ENCODE measurements at regions not wholly inside any gene's neighbourhood (a gene's known extent, or its start where the extent isn't known, plus 50 kb on each side); places are given as distances from the start of the nearest gene placed in this dataset.

DNA sequence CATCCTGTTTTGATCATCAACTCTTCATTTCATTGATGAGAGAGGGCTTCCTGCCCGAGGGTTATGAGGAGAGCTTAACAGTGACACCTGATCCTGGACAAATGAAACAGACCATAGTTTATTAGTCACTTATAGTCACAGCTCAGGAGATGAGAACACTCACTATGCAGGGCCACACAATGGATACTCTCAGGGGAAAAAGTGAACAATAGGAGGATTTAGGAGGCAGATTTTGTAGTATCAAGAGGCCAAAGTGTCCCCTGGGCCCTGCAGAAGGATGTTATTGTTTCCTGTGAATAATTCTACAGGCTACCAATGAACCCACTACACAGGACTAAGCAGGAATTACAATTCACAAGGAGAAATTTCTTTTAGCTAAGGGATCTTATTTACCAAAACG, 772.8 kb upstream of the MAN1A1 start:
- no peak overlapping the region for H2BK15ac ChIP-seq (ENCODE audit: low read depth, low read length)
- H4K91ac ChIP-seq (ENCODE audit: insufficient read length, low read depth, low read length): no peak overlapping the region
- H3K4me2 ChIP-seq (ENCODE audit: insufficient read depth, insufficient read length, low read length): no peak overlapping the region
- no peak for DNase-seq
- no peak overlapping the region for H2BK12ac ChIP-seq (ENCODE audit: insufficient read length, low read depth, low read length)
- no peak overlapping the region for H2AFZ ChIP-seq (ENCODE audit: low read length)
- no peak overlapping the region for H3K18ac ChIP-seq (ENCODE audit: insufficient read length, low read depth, low read length)
- H3K4ac ChIP-seq (ENCODE audit: low read depth, low read length): no peak overlapping the region
- H3T11ph ChIP-seq (ENCODE audit: low read length): no peak overlapping the region
- no peak overlapping the region for H3K23ac ChIP-seq (ENCODE audit: insufficient read length, low read depth, low read length)
- no peaks in the 10 kb centered on the region for H3K23me2 ChIP-seq (ENCODE audit: insufficient read length, low read depth, low read length, poor library complexity, severe bottlenecking)
- no peak overlapping the region for H3K14ac ChIP-seq (ENCODE audit: insufficient read depth, low read length)
- H2AK5ac ChIP-seq (ENCODE audit: insufficient read length, low read length): no peak overlapping the region
- H3K27ac ChIP-seq (ENCODE audit: insufficient read length, low read depth, low read length): no peak overlapping the region
- H3K79me1 ChIP-seq (ENCODE audit: insufficient read depth, low read depth, low read length, poor library complexity, severe bottlenecking): no peaks in the 10 kb centered on the region
- peaks cover 5 to 6% of the 10 kb centered on the region in 2 experiments for H3K4me1 Mint-ChIP-seq
- no peak overlapping the region for H2BK120ac ChIP-seq (ENCODE audit: low read depth, low read length, poor library complexity, severe bottlenecking)
- H3K4me1 ChIP-seq (ENCODE audit: insufficient read depth, low read length): no peaks in the 10 kb centered on the region
- no CpG with 5 or more reads among the region's 2 CpGs for WGBS (ENCODE audit: extremely low coverage, insufficient read length, low lambda C conversion rate)
- H3K79me2 ChIP-seq (ENCODE audit: insufficient read depth, low read length): no peaks in the 10 kb centered on the region
- H4K20me1 ChIP-seq (ENCODE audit: control insufficient read depth, insufficient read depth, insufficient read length): no peaks in the 10 kb centered on the region
- H3K4me3 Mint-ChIP-seq: no peak overlapping the region
- H4K5ac ChIP-seq (ENCODE audit: insufficient read length, low read depth, low read length): no peak overlapping the region
- H3K56ac ChIP-seq (ENCODE audit: insufficient read length, low read depth, low read length): no peak overlapping the region
- no peaks in the 10 kb centered on the region; the same call in 1 of the 2 replicates for H3K27me3 Mint-ChIP-seq (ENCODE audit: low read depth)
- H2BK20ac ChIP-seq (ENCODE audit: low read depth, low read length, poor library complexity, severe bottlenecking): no peak overlapping the region
- H3K9ac ChIP-seq (ENCODE audit: extremely low read depth, insufficient read length, low read length): no peak overlapping the region
- H4K8ac ChIP-seq (replicated peaks; ENCODE audit: insufficient read length, low read depth, low read length): no peak overlapping the region
- TF ChIP-seq, protein P1, sequence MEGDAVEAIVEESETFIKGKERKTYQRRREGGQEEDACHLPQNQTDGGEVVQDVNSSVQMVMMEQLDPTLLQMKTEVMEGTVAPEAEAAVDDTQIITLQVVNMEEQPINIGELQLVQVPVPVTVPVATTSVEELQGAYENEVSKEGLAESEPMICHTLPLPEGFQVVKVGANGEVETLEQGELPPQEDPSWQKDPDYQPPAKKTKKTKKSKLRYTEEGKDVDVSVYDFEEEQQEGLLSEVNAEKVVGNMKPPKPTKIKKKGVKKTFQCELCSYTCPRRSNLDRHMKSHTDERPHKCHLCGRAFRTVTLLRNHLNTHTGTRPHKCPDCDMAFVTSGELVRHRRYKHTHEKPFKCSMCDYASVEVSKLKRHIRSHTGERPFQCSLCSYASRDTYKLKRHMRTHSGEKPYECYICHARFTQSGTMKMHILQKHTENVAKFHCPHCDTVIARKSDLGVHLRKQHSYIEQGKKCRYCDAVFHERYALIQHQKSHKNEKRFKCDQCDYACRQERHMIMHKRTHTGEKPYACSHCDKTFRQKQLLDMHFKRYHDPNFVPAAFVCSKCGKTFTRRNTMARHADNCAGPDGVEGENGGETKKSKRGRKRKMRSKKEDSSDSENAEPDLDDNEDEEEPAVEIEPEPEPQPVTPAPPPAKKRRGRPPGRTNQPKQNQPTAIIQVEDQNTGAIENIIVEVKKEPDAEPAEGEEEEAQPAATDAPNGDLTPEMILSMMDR (conservative IDR thresholded peaks at IDR 0.05): no peak
- no peak overlapping the region for H2BK5ac ChIP-seq (ENCODE audit: insufficient read length, low read length)
- no peaks in the 10 kb centered on the region for H3K27me3 ChIP-seq (ENCODE audit: insufficient read depth, low read length)
- no peaks in the 10 kb centered on the region for H3K9me3 ChIP-seq (ENCODE audit: control insufficient read depth, low read depth, low read length)
- no peaks in the 10 kb centered on the region; a peak in 1 of 7 replicates for H3K36me3 Mint-ChIP-seq (ENCODE audit: insufficient read depth in 1 of 3, low read depth in 3 of 3)
- H3K27ac Mint-ChIP-seq: no peak overlapping the region
- no peaks in the 10 kb centered on the region for H3K9me3 Mint-ChIP-seq

All from H9 (cell line).